ENCODE measurements at regions not wholly inside any gene's neighbourhood (a gene's known extent, or its start where the extent isn't known, plus 50 kb on each side); places are given as distances from the start of the nearest gene placed in this dataset.

- no peak overlapping the region for H3K4me3 ChIP-seq (ENCODE audit: low read depth, low read length)
- no peak for TF ChIP-seq CTCF (IDR thresholded peaks at IDR 0.05; ENCODE audit: insufficient read depth, low read depth, low read length)
- no peak for DNase-seq (ENCODE audit: low read depth)
Observed at GRCh38 chr13:28550091-28550490, 55.2 kb upstream of the FLT1 start.

- TF ChIP-seq CTCF (IDR thresholded peaks at IDR 0.05; ENCODE audit: insufficient read depth, low read depth, low read length) = peak; percentile 27
- DNase-seq (ENCODE audit: low read depth) = no peak
- no peak overlapping the region for H3K4me3 ChIP-seq (ENCODE audit: low read depth, low read length)
Observed at GRCh38 chr13:28548872-28549271, 53.9 kb upstream of the FLT1 start.

GRCh38 chr13:28548468-28548867, 53.5 kb upstream of the FLT1 start:
- TF ChIP-seq CTCF (IDR thresholded peaks at IDR 0.05; ENCODE audit: insufficient read depth, low read depth, low read length) = no peak
- no peak overlapping the region for H3K4me3 ChIP-seq (ENCODE audit: low read depth, low read length)
- DNase-seq (ENCODE audit: low read depth) = no peak

- DNase-seq (ENCODE audit: low read depth) = no peak
- no peak for TF ChIP-seq CTCF (IDR thresholded peaks at IDR 0.05; ENCODE audit: insufficient read depth, low read depth, low read length)
Observed at GRCh38 chr13:28545583-28546333, 50.8 kb upstream of the FLT1 start.

More at GRCh38 chr13:28545583-28546333, 50.8 kb upstream of the FLT1 start:
- no peak overlapping the region for H3K4me3 ChIP-seq (ENCODE audit: low read depth, low read length)

All from fibroblast of villous mesenchyme (primary cell).